ENCODE measurements at regions not wholly inside any gene's neighbourhood (a gene's known extent, or its start where the extent isn't known, plus 50 kb on each side); places are given as distances from the start of the nearest gene placed in this dataset.

DNA sequence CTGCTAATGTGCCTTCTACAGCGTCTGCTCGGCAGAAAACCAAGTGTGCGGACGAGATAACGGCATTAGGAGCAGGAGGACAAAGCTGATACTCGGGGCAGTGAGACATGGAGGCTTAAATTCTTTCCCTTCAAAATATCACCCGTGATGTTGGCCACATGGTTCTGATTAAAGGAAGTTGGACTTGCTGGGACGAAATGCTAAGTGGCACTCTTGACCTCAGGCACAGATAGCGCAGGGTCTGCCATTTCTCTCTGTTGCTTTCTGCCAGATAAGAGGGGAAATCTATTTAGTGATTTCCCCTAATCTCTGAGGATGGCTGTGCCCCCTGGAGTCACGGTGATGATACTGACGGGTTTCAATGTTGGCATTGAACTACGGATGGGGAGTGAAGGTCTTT, 509.6 kb upstream of the EEF2KMT start:
- DNase-seq (ENCODE audit: low read depth, low spot score): no peak

DNA sequence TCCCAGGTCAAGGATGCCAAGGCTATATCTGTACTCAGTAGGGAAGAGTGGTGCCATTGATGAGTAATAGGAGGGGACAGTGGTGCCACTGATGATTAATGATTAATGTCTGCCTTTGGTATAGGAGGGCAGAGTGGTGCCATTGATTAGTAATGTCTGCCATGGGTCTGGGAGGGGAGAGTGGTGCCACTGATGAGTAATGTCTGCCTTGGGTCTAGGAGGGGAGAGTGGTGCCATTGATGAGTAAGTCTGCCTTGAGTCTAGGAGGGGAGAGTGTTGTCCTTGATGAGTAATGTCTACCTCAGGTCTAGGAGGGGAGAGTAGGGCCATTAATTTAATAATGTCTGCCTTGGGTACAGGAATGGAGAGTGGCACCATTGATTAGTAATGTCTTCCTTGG, 507.8 kb upstream of the EEF2KMT start:
- DNase-seq (ENCODE audit: low read depth, low spot score): no peak

DNA sequence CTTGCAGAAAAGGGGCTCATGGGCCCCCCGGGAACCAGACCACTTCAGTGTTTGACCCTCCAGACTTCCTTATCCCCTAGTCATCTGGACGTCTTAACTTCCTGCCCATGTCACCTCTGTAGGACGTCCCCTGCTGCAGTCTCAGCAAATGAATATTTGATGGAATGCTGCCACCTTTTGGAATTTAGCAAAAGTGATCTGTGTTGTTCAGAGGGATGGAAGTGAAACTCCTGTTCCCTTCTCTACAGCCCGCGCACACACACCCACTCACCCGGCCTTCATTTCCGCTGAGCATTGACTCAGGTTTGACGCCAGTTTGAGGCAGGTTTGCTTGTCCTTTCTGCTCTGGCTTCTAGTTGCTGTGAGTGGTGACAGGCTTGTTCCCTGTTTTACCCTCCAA, 507.2 kb upstream of the EEF2KMT start:
- peak; percentile 18 for DNase-seq (ENCODE audit: low read depth, low spot score)

DNA sequence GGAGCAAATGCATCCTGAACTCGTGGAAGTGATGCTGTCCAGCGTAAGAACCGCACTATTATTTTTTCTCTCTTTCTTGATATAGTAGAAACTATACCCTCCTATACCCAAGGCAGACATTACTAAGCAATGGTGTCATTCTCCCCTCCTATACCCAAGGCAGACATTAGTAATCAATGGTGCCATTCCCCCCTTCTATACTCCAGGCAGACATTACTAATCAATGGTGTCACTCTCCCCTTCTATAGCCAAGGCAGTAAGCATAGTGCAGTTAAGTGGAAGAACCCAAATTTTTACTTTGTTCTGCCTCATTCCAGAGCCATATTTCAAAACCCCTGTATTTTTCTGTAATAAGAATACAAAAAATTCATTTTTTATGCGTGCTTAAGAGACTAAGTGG, 506.2 kb upstream of the EEF2KMT start:
- DNase-seq (ENCODE audit: low read depth, low spot score): no peak

DNA sequence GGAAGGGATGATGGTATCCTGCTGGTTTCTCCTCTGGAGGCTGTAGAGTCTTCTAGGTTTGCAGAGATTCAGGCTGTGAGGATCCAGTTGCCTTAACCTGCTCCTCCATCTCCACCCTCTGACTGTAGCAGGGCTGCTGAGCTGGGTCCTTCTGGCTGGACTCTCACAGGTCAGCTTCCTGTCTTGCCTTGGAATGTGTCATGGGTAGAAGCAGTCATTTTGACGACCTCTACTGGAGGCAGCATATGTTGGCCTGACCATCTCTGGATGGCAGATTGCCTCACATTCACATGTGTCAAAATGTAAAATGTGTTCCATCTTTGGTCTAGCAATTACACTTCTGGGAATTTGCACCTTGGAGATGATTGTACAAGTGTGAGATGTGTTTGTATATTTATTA, 504.4 kb upstream of the EEF2KMT start:
- DNase-seq (ENCODE audit: low read depth, low spot score): no peak

DNA sequence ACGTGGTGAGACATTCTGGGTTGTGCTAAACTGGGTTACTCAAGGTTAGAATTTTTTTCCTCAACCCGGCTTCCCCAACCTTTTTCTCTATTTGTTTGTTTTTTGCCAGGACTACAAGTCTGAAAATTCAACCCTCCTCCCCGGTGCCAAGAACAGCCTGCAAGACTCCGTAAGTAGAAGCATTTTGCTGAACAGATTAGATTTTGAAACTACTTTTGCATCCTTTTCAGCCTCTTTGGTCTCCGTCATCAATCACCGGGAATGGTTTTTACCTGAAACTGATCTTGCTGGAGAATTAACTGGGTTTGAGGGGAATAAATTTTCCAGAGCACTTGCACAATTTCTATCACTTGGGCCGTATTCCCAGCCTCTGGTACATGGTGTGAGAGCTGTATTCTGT, 501.2 kb upstream of the EEF2KMT start:
- DNase-seq (ENCODE audit: low read depth, low spot score): no peak

DNA sequence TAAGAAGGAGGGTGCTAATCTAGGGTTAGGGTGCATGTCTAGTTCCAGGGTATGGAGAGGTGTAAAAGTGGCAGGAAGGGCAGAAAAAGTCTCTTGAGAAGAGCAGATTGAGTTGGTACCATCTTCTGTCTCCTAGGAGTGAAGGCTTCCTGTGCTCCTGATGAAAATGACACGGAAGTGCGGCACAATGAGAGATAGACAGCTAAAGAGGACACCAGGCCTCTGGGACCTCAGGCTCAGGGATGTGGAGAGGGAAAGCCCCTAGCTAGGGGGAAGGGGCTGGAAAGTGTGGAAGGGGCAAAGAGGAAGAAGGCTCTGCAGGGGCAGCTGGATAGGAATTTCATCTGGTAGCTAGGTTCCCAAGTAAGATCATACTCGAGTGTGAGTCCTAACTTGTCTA, 498.3 kb upstream of the EEF2KMT start:
- DNase-seq (ENCODE audit: low read depth, low spot score): no peak

DNA sequence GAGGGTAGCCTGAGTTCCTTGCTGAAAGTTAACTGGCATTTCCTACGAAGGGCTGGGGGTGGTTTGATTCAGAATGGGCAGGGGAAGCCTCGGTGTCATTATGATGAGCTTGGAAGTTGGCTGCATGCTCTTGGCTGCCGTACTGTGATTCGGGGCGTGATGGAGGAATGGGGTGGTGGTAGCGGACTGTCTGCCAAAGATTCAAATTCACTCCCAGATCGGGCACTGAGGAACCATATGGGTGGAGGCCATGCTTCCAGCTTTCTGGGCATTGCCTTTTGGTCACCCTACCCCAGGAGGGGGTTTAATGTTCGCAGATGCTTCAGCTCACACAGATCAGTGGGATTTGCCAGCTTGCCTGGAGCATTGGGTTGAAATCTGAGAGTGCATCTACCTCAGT, 492.8 kb upstream of the EEF2KMT start:
- DNase-seq (ENCODE audit: low read depth, low spot score): no peak

DNA sequence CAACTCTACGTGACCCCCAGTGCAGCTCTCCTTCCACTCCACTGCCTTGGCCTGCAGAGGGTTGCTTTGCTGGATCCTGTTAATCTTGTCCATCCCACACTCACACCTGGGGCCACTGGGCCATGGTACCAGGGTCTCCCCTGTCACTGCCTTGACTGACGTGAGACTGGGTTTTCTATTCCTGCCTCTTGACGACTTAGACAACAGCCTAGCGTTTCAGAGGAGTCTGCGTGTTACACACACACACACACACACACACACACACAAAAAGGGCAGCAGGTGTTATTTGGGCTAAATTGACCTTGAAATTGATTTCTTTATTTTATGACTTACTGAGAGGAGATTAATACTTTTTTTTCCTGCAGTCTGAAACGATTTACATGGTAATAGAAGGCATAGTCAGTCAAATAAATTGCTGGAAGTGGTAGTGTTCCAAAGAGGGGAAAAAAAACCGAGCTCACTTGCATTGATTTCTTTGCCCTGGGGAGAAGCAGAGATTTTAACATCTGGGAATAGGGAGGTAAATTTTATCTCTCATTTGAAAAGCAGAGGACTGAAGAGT, 492.3 kb upstream of the EEF2KMT start:
- DNase-seq (ENCODE audit: low read depth, low spot score): no peak

DNA sequence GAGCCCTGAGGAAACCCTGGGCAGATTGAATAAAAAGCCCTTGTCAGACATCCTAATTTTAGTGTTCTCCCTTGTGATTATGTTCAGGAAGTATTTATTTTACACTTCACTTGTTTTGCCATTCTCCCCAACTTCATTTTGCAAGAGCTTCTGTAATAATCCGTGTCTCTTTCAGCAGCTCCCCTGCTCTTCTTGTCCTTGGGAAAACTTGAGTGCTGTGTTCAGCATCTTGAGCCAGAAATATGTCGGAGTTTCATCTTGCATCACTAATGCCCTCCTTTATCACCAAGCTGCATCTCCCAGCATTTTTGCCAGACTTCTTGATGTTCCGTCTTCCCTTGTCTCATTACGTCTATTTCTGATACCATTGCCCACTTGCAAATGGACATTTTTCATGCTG, 486.5 kb upstream of the EEF2KMT start:
- DNase-seq (ENCODE audit: low read depth, low spot score): no peak

DNA sequence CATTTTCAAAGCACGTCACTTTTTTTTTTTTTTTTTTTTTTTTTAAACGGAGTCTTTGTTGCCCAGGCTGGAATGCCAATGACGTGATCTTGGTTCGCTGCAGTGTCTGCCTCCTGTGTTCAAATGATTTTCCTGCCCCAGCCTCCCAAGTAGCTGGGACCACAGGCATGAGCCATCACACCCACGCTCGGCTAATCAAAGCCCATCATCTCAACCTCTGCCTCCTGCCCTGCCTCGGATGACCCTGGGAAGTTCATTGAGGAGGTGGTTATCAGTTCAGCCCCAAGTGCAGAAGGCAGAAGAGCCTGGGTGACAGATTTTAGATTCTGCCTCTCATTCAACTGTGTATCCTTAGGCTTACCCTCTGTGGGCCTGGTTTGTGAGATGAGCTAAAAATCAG, 484.9 kb upstream of the EEF2KMT start:
- DNase-seq (ENCODE audit: low read depth, low spot score): no peak

DNA sequence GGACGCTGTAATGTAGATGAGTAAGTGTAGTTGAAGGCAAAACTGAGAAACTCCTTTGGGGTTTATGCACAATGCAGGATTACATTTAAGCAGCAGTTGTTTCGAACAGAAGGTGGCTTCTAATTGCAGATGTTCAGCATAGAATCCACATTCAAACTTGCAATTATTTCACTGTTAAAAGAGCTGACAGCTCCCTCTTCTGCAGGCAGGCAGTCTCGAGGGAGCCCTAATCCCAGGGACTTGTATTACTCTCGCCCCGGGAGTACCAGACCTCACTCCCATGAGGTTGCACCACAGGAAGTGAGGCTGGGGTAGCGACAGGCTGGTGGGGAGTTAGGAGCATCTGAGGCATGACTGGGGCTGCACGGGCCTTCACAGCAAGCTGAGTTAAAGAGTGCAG, 484.3 kb upstream of the EEF2KMT start:
- DNase-seq (ENCODE audit: low read depth, low spot score): no peak

DNA sequence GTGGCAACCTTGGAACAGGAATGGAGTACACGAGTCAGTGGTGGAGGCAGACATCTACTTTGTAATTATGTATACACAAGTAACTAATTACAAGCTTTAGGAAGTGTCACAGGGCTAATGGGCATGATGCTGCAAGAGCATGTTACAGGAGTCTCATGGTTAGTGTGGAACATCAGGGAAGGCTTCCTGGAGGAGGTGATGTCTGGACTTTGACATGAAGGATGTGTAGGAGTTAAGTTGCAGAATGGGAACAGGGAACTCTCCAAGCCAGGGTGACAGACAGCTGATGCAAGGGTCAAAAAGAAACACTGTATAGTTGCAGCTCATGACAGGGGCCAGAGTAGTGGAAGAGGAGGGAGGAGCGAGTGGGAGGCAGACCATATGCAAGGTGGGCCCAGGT, 483.8 kb upstream of the EEF2KMT start:
- DNase-seq (ENCODE audit: low read depth, low spot score): no peak

DNA sequence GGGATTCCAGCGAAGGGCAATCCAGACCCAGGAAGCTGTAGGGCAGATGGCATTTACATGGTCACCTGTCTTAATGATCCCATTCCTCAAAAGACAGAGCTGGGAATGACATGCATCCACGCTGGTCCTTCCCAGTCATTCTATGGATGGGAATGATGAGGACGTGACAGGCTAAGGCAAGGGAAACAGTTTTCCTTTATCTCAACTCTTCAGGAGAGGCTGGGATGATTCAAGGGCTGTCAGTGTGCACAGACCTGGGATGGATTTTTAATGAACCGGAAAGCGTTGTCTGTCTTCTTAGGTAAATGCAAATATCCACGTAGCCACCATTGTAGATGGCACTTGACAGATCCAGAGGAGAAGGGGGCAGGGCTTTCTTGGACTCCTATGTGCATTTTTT, 483.2 kb upstream of the EEF2KMT start:
- DNase-seq (ENCODE audit: low read depth, low spot score): no peak

DNA sequence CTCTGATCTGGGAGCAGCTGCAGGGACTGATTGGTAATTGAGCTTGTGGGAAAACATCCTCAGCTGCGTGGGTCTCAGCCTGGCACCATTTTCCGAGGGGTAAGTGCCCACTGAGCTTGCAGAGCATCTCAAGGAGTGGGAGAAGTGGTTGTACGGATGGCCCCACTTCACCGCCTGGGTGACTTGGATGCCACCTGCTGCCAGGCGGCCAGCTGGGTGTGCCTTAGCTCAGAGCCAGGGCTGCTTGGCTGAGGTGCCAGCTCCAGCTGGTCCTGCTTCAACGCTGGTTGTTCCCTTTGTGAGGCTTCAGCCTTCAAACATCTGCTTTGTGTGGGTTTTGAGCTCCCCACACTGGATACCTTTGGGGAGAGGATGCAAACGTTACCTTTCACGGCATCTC, 482.7 kb upstream of the EEF2KMT start:
- no peak for DNase-seq (ENCODE audit: low read depth, low spot score)

DNA sequence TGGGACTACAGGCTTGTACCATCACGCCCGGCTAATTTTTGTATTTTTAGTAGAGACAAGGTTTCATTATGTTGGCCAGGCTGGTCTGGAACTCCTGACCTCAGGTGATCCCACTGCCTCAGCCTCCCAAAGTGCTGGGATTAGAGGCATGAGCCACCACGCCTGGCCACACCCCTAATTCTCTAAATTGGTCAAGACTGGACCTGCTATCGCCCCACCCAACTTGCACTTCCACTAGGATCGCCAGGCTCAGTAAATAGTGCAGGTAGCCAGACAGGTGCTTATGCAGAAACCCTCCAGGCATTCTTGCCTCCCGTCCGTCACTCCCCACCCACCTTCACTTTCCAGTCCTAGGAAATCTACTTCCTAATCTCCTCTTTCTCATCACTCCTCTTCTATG, 481.4 kb upstream of the EEF2KMT start:
- no peak for DNase-seq (ENCODE audit: low read depth, low spot score)

DNA sequence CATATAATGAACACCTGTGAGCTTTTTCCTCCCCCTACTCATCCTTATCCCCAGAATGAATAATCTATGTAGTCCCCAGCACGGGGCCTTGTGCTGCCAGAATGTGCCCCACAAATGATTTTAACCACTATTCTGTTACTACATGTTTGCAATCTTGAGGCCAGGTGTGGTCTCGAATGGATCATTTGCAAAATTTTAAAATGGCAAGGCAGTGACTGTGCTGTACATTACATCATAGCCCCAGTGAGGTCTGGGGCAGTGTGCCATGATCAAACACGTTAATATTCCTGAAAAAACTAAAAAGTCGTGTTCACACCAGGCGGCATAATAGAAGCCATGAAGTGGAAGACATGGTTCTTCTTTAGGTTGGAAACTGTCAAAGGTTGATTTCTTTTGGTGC, 479.9 kb upstream of the EEF2KMT start:
- DNase-seq (ENCODE audit: low read depth, low spot score): no peak

DNA sequence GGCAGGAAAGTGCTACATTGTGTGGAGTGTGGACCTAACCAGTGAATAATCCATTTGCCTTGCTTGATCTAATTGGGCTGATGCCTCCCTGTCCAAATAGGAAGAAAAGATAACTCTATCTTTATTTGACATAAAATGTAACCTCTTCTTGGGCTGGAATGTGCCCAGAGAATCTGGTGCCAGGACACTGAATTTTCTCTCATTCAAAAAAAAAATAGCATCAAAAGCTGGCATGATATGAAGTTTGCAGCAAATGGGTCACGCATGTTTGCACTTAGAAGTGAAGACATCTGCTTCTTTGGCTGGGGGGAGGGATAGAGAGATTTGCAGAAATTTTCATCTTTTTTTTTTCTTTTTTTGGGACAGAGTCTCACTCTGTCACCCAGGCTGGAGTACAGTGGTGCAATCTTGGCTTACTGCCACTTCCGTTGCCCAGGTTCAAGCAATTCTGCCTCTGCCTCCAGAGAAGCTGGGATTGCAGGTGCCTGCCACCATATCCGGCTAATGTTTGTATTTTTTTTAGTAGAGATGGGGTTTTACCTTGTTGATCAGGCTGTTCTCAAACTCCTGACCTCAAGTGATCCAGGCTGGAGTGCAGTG, 478.2 kb upstream of the EEF2KMT start:
- DNase-seq (ENCODE audit: low read depth, low spot score): no peak

DNA sequence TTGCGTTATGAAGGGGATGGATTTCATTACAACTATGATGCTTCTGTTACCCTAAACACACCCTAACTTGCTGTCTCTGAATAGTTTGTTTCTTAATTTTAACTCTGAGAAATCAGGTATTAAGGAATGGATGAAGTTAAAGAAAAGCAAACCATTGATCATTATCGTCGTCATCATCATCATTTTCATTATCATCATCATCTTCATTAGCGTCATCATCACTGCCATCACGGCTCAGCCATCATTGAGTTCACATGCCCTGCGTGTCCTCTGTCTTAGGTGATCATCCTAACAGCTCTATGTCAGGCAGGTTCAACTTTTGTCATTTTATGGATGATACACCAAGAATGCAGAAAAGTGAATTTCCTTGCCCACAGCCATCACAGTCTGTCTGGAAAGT, 477.5 kb upstream of the EEF2KMT start:
- DNase-seq (ENCODE audit: low read depth, low spot score): no peak

DNA sequence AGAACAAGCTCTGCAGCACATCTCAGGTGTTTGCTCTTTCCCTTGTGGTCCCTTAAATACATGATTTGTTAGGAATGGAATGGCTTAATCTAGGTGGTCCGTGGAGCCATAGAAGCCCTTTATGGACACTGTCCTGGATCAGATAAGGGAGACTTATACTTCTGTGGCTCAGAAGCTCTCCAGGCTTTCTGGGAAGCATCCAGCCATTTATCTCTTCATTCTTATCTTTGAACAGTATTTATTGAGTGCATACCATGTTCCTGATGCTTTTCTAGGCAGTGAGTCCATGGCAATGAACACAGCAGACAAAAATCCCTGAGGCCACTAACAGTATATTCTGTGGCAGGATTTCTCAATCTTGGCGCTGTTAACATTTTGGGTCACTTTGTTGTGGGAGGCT, 474.5 kb upstream of the EEF2KMT start:
- no peak for DNase-seq (ENCODE audit: low read depth, low spot score)

DNA sequence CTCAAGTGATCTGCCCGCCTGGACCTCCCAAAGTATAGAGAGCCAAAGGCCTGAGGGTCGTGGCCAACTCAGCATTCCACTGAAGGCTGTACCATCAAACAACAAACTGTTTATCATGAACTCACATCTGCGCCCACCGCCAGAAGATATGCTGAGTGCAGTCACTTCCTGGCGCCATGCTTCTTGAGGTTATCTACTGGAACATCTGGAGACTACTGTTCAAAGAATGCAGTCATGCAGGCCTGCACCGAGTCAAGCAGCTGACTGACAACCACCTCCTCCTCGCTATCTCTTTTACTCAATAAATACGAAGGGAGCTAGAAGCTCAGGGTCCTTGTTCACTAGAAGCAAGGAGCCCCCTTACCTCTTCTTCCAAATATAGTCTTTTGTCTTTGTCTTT, 473.9 kb upstream of the EEF2KMT start:
- DNase-seq (ENCODE audit: low read depth, low spot score): no peak

DNA sequence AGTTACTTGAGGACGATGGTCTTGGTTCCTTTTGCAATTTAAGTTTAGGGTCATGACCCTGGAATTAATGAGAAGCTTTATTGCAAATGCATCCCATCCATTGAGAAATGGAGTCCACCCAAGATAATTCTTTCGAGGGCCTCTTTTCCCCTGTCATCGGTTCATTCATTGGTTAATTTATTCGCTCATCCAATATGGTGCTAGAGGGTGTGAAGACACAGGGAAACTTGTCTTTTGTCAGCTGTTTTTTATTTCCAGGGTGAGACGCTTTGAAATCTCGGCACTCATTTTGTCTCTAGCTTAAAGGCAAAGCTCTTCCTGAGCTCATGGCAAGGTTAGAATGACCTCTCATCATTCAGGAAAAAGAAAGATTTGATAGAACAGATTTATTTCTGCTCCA, 464.2 kb upstream of the EEF2KMT start:
- no peak for DNase-seq (ENCODE audit: low read depth, low spot score)

DNA sequence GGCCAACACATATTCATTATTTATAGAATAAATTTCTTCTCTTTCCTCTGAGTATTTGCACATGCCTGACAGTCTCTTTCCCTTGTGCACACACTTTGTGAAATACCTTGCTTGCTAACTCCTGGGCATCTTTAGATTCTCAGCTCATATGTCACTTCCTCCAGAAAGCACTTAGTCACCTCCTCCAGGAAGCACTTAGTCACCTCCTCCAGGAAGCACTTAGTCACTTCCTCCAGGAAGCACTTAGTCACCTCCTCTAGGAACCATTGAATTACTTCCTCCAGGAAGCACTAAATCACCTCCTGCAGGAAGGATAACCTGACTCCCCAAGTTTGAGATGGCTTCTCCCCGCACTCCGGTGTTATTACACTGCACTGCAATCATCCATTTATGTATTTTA, 462.5 kb upstream of the EEF2KMT start:
- no peak for DNase-seq (ENCODE audit: low read depth, low spot score)

DNA sequence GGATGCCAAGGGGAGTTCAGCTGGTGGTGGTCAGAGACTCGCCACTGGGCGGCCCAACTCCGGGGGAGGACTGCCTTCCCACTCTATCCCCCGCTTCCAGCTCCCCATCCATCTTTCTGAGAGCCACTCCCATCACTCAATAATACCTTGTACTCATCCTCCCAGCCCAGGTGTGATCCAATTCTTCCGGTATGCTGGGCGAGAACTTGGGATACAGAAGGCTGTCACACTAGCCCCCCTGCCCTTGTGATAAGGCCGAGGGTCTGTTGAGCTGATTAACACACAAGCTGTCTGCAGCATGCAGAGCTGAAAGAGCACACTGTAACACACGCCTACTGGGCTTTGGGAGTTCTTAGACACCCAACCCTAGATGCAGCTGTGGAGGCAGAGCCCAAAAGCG, 460.4 kb upstream of the EEF2KMT start:
- DNase-seq (ENCODE audit: low read depth, low spot score): no peak
